Pancreas (tissue), 10 donors: ENCODE measurements at regions not wholly inside any gene's neighbourhood (a gene's known extent, or its start where the extent isn't known, plus 50 kb on each side); places are given as distances from the start of the nearest gene placed in this dataset.

ENCODE experiments used
- ATAC-seq, 4 donors: fragments of 200-7000 bp; cut with Tn5 transposase; one replicate each; pipeline versions ENCODE4 v1.8.0 to v1.9.1; 2020; ENCODE audit warnings: mild to moderate bottlenecking in 4 of 4, moderate library complexity in 4 of 4
- DNase-seq, 6 donors: peaks; one replicate each; pipeline ENCODE4 v3.0.0-alpha.2; 2020
- FAIRE-seq: peaks from 2 replicates; lab custom pipeline; 2012; peaks lifted over from hg19 to GRCh38; lab: Jason Lieb, UNC
- H3K27ac ChIP-seq, 4 donors: fragments of 200-600 bp; sonication (generic); 1 replicate in 3 of 4; 2 replicates in 1 of 4; pipeline versions ENCODE4 v1.5.0 to v1.8.0; 2020
- H3K27me3 ChIP-seq, 4 donors: fragments of 200-600 bp; one replicate each; pipeline ENCODE4 v1.8.0; 2021
- H3K36me3 ChIP-seq, 3 donors: fragments of 200-600 bp; sonication (generic) in 1 of 3; one replicate each; pipeline versions ENCODE4 v1.5.0 to v1.8.0; 2020 to 2021
- H3K4me1 ChIP-seq, 3 donors: fragments of 200-600 bp; one replicate each; pipeline ENCODE4 v1.8.0; 2021
- H3K4me3 ChIP-seq, 4 donors: fragments of 200-600 bp; sonication (generic) in 2 of 4; one replicate each; pipeline versions ENCODE4 v1.5.0 to v1.8.0; 2020 to 2021
- H3K9me3 ChIP-seq, 4 donors: fragments of 200-600 bp; one replicate each; pipeline ENCODE4 v1.8.0; 2021
- CTCF ChIP-seq, 4 donors: fragments of 200-600 bp; sonication (generic) in 3 of 4; IDR thresholded peaks; one replicate each; pipeline versions ENCODE4 v1.5.0 to v1.8.0; 2021; ENCODE audit warnings: antibody characterized with exemption in 4 of 4
- WGBS, 2 donors: extraction: QIAGEN DNeasy Blood & Tissue Kit; methylation state at CpG; one replicate each; pipeline ENCODE4 v1.1.7; 2013; 5-methylcytosine and 5-hydroxymethylcytosine counted together
- intact Hi-C, 3 donors: fragments of 100-400 bp; cut with DNase I; formaldehyde crosslinking; loops; one replicate each; pipeline versions ENCODE4 v1.11.1 to v1.14.2; 2022
- donor health status: healthy with polysubstance abuse.
- donor health status: DM: no; HTN: no; CAD: no; lungs with moderate emphysema.
- donor health status: DM: no; HTN: no; CAD: no.
- donor health status: control.
- donor health status: control.
- donor health status: Bipolar disorder and iron deficiency.
- donor health status: DM: yes; HTN: yes; CAD: no.
- donor health status: DM: no; HTN: no; CAD: no.
- donor health status: DM: no; HTN: no; CAD: no.
- donor health status: DM: yes; HTN: yes; CAD: no.

GRCh38 chr12:23169012-23169695 lies 544.2 kb downstream of the ETNK1 start:
- no peaks in the 10 kb centered on the region for H3K27me3 ChIP-seq
- H3K27ac ChIP-seq, result no peak overlapping the region
- DNase-seq, result no peak
- TF ChIP-seq CTCF (IDR thresholded peaks at IDR 0.05), result no peak
- intact Hi-C loops, result no loop called here
- H3K9me3 ChIP-seq, result no peaks in the 10 kb centered on the region
- H3K36me3 ChIP-seq, result no peaks in the 10 kb centered on the region
- H3K4me1 ChIP-seq, result no peaks in the 10 kb centered on the region
- ATAC-seq, result no peak
- FAIRE-seq, result no peak
- no peak overlapping the region for H3K4me3 ChIP-seq
- WGBS, 2 donors, result 65 to 67% methylated on average over 4 of the region's 4 CpGs

- intact Hi-C loops, result no loop called here
- DNase-seq (no peak), FAIRE-seq (no peak), ATAC-seq (no peak)
- Histone ChIP-seq H3K9me3 (no peaks in the 10 kb centered on the region), H3K36me3 (no peaks in the 10 kb centered on the region), H3K27ac (no peak overlapping the region), H3K27me3 (no peaks in the 10 kb centered on the region), H3K4me1 (no peaks in the 10 kb centered on the region), H3K4me3 (no peak overlapping the region)
- TF ChIP-seq CTCF (IDR thresholded peaks at IDR 0.05), result no peak
- WGBS, 2 donors, result 53 to 62% methylated on average over 3 of the region's 3 CpGs
Measured at GRCh38 chr12:23169696-23170013, 544.7 kb downstream of the ETNK1 start.

- Histone ChIP-seq H3K27me3 (no peaks in the 10 kb centered on the region), H3K4me3 (no peak overlapping the region), H3K27ac (no peak overlapping the region), H3K9me3 (no peaks in the 10 kb centered on the region), H3K4me1 (no peaks in the 10 kb centered on the region), H3K36me3 (no peaks in the 10 kb centered on the region)
- TF ChIP-seq CTCF (IDR thresholded peaks at IDR 0.05), result no peak
- WGBS, 2 donors, result 81 to 86% methylated on average over 1 of the region's 1 CpG
- ATAC-seq, result no peak
- DNase-seq, result no peak
- FAIRE-seq, result no peak
- intact Hi-C loops, result no loop called here
Measured at GRCh38 chr12:23174917-23175316, 549.9 kb downstream of the ETNK1 start.

GRCh38 chr12:23185346-23185745 lies 560.4 kb downstream of the ETNK1 start:
- no peaks in the 10 kb centered on the region for H3K36me3 ChIP-seq
- no peaks in the 10 kb centered on the region for H3K9me3 ChIP-seq
- no peak for FAIRE-seq
- no peaks in the 10 kb centered on the region for H3K27me3 ChIP-seq
- H3K27ac ChIP-seq, result no peak overlapping the region
- no peak for ATAC-seq
- WGBS, 2 donors, result 46 to 58% methylated on average over 3 of the region's 3 CpGs
- H3K4me3 ChIP-seq, result no peak overlapping the region
- no peaks in the 10 kb centered on the region for H3K4me1 ChIP-seq
- TF ChIP-seq CTCF (IDR thresholded peaks at IDR 0.05), result no peak
- DNase-seq, result no peak
- intact Hi-C loops, result no loop called here

- Histone ChIP-seq H3K27ac (no peak overlapping the region), H3K4me3 (no peak overlapping the region), H3K36me3 (no peaks in the 10 kb centered on the region), H3K4me1 (no peaks in the 10 kb centered on the region), H3K9me3 (no peaks in the 10 kb centered on the region), H3K27me3 (no peaks in the 10 kb centered on the region)
- DNase-seq, result no peak
- FAIRE-seq, result no peak
- intact Hi-C loops, result no loop called here
- no peak for ATAC-seq
- no peak for TF ChIP-seq CTCF (IDR thresholded peaks at IDR 0.05)
Measured at GRCh38 chr12:23186950-23187349, 562.0 kb downstream of the ETNK1 start.
